ENCODE measurements at regions not wholly inside any gene's neighbourhood (a gene's known extent, or its start where the extent isn't known, plus 50 kb on each side); places are given as distances from the start of the nearest gene placed in this dataset.
"Not testable (repeated sequence)": the region's sequence is repeated elsewhere in the genome, so short reads cannot be mapped to it uniquely, and the experiment has no call there.

GRCh38 chr15:24435075-24435820 lies 240.3 kb upstream of the NPAP1 start:
- TF ChIP-seq, protein P1, sequence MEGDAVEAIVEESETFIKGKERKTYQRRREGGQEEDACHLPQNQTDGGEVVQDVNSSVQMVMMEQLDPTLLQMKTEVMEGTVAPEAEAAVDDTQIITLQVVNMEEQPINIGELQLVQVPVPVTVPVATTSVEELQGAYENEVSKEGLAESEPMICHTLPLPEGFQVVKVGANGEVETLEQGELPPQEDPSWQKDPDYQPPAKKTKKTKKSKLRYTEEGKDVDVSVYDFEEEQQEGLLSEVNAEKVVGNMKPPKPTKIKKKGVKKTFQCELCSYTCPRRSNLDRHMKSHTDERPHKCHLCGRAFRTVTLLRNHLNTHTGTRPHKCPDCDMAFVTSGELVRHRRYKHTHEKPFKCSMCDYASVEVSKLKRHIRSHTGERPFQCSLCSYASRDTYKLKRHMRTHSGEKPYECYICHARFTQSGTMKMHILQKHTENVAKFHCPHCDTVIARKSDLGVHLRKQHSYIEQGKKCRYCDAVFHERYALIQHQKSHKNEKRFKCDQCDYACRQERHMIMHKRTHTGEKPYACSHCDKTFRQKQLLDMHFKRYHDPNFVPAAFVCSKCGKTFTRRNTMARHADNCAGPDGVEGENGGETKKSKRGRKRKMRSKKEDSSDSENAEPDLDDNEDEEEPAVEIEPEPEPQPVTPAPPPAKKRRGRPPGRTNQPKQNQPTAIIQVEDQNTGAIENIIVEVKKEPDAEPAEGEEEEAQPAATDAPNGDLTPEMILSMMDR (IDR thresholded peaks at IDR 0.05) = not testable (repeated sequence)
- not testable (repeated sequence) for TF ChIP-seq POLR2A (IDR thresholded peaks at IDR 0.05)
